Naive B cell (primary cell): ENCODE measurements at regions not wholly inside any gene's neighbourhood (a gene's known extent, or its start where the extent isn't known, plus 50 kb on each side); places are given as distances from the start of the nearest gene placed in this dataset.

Experiments used
- ATAC-seq, 2 donors: fragments of 150-1000 bp; cut with Tn5 transposase; 2 replicates each; pipeline ENCODE4 v1.10.0; 2021; ENCODE audit warnings: low read depth in 2 of 2, mild to moderate bottlenecking in 2 of 2, moderate library complexity in 2 of 2
- DNase-seq: peaks from one replicate; pipeline ENCODE4 v3.0.0; 2022
- H3K27ac Mint-ChIP-seq, 6 donors: one replicate each; pipeline ENCODE4 v1.8.0; 2020 to 2022; ENCODE audit warnings: mild to moderate bottlenecking in 6 of 6, mixed read lengths in 6 of 6, moderate library complexity in 5 of 6, inconsistent platforms in 2 of 6
- H3K27me3 Mint-ChIP-seq, 3 donors: one replicate each; pipeline ENCODE4 v1.8.0; 2021 to 2022; ENCODE audit warnings: mixed read lengths in 3 of 3, mild to moderate bottlenecking in 1 of 3
- H3K36me3 Mint-ChIP-seq, 2 donors: one replicate each; pipeline ENCODE4 v1.8.0; 2020 to 2022; ENCODE audit warnings: mixed read lengths in 2 of 2, inconsistent platforms in 1 of 2, mild to moderate bottlenecking in 1 of 2
- H3K4me1 Mint-ChIP-seq, 3 donors: one replicate each; pipeline ENCODE4 v1.8.0; 2020 to 2022; ENCODE audit warnings: mixed read lengths in 3 of 3, inconsistent platforms in 1 of 3, mild to moderate bottlenecking in 1 of 3, moderate library complexity in 1 of 3
- H3K4me3 Mint-ChIP-seq, 8 donors: one replicate each; pipeline ENCODE4 v1.8.0; 2020 to 2022; ENCODE audit warnings: mild to moderate bottlenecking in 8 of 8, mixed read lengths in 8 of 8, moderate library complexity in 8 of 8, inconsistent platforms in 2 of 8
- H3K9me3 Mint-ChIP-seq, 7 donors: one replicate each; pipeline ENCODE4 v1.8.0; 2020 to 2022; ENCODE audit warnings: mixed read lengths in 7 of 7, mild to moderate bottlenecking in 5 of 7, inconsistent platforms in 2 of 7, moderate library complexity in 1 of 7

DNA sequence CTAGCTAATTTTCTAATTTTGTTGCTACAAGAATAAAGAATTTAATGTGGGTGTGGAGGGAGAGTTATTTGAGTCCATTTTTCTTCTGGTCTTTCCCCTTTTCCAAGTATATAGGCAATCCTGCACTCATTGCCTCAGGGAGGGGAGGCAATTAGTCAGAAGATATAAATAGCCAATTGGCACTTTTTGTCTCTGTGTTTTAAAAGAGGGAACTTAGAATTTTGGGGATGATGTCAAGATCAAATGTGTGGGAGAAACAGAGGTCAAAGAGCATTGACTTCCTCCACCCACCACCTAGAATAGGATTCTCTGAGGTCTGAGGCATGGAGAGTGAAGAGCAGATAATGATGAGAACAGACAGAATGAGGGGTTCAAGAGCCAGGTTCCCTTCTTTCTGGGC lies 120.3 kb upstream of the ZC3H12C start:
- Mint-ChIP-seq H3K9me3 (peaks cover 0 to 16% (median 2%) of the 10 kb centered on the region in 7 donors), H3K4me3 (peak overlapping the region in 1 of 8 donors; percentile 15), H3K36me3 (peaks cover 0 to 8% of the 10 kb centered on the region in 2 donors), H3K27ac (no peak overlapping the region), H3K27me3 (peaks cover 42 to 69% (median 52%) of the 10 kb centered on the region in 3 donors), H3K4me1 (peaks cover 18 to 31% (median 22%) of the 10 kb centered on the region in 3 donors)
- ATAC-seq = no peak
- DNase-seq = no peak

DNA sequence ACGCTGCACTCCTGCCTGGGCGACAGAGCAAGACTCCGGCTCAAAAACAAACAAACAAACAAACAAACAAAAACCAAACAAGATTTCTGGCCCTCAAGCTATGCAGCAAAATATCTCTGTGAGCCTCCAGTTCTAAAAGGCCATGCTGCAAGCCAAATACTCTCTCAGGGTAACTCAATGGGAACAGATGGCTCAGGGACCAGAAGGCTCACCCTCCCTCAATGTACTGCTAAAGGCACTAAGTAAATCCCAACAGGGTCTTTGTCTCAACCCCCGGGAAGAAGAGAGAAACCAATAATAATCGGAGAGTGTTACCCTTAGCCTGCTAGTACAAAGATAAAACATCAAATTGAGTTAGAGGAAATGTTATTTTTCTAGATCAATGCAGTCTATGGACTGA lies 119.7 kb upstream of the ZC3H12C start:
- H3K36me3 Mint-ChIP-seq = peaks cover 0 to 8% of the 10 kb centered on the region in 2 donors
- H3K27ac Mint-ChIP-seq = no peak overlapping the region
- ATAC-seq (no peak), DNase-seq (no peak)
- peaks cover 0 to 14% (median 2%) of the 10 kb centered on the region in 7 donors for H3K9me3 Mint-ChIP-seq
- peaks cover 45 to 63% (median 53%) of the 10 kb centered on the region in 3 donors for H3K27me3 Mint-ChIP-seq
- no peak overlapping the region for H3K4me3 Mint-ChIP-seq
- peaks cover 18 to 31% (median 22%) of the 10 kb centered on the region in 3 donors for H3K4me1 Mint-ChIP-seq

DNA sequence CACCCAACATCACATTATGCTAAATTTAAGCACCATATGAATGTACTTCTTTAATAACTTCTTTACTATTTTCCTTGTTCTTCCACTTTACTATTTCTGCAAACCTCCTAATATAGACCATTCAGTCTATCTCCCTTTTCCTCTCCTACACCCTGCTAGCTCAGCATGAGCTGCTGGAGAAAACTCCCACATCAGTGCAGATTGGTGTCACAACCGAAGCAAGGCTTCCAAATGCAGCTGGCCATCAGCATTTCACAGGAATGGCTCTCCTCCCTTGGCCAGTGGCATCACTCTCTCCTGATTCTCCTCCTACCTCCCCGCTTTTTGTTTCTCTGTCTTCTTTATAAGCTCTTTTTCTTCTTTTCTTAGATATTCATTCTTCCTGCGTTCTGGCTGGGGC lies 118.7 kb upstream of the ZC3H12C start:
- H3K27me3 Mint-ChIP-seq = peaks cover 49 to 66% (median 54%) of the 10 kb centered on the region in 3 donors
- no peak for DNase-seq
- no peak overlapping the region for H3K27ac Mint-ChIP-seq
- peaks cover 18 to 31% (median 22%) of the 10 kb centered on the region in 3 donors for H3K4me1 Mint-ChIP-seq
- ATAC-seq = no peak
- no peak overlapping the region for H3K4me3 Mint-ChIP-seq
- H3K9me3 Mint-ChIP-seq = peaks cover 0 to 7% (median 2%) of the 10 kb centered on the region in 7 donors
- H3K36me3 Mint-ChIP-seq = peaks cover 0 to 8% of the 10 kb centered on the region in 2 donors

DNA sequence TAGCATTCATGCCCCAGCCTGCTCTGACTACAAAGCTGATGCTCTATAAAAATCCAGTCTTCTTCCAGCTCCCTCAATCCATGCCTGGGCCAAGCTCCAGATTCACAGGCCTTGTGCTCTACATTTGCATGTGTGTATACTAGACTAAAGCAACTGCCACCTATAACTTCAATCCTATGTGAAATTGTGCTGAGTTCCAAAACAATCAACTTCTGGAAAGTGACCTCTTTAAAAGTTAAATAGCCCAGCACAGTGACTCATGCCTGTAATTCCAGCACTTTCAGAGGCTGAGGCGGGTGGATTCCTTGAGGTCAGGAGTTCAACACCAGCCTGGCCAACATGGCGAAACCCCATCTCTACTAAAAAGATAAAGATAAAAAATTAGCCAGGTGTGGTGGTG lies 114.3 kb upstream of the ZC3H12C start:
- ATAC-seq = no peak
- DNase-seq = no peak
- Mint-ChIP-seq H3K27me3 (peaks cover 42 to 53% (median 48%) of the 10 kb centered on the region in 3 donors), H3K36me3 (peaks cover 0 to 8% of the 10 kb centered on the region in 2 donors), H3K4me1 (peaks cover under 1% of the 10 kb centered on the region in 3 donors), H3K4me3 (no peak overlapping the region), H3K27ac (no peak overlapping the region), H3K9me3 (peaks cover 0 to 7% (median 2%) of the 10 kb centered on the region in 7 donors)

GRCh38 chr11:109981031-109981636 lies 112.1 kb upstream of the ZC3H12C start:
- H3K27me3 Mint-ChIP-seq = peaks cover 27 to 36% (median 35%) of the 10 kb centered on the region in 3 donors
- peaks cover 0 to 8% of the 10 kb centered on the region in 2 donors for H3K36me3 Mint-ChIP-seq
- peaks cover 0 to 7% (median 2%) of the 10 kb centered on the region in 7 donors for H3K9me3 Mint-ChIP-seq
- ATAC-seq (no peak), DNase-seq (no peak)
- H3K4me3 Mint-ChIP-seq = no peak overlapping the region
- peaks cover 5 to 15% (median 12%) of the 10 kb centered on the region in 3 donors for H3K4me1 Mint-ChIP-seq
- no peak overlapping the region for H3K27ac Mint-ChIP-seq

GRCh38 chr11:109983358-109983757 lies 109.8 kb upstream of the ZC3H12C start:
- DNase-seq = no peak
- Mint-ChIP-seq H3K36me3 (no peaks in the 10 kb centered on the region), H3K4me3 (no peak overlapping the region), H3K27me3 (peaks cover 18 to 33% (median 25%) of the 10 kb centered on the region in 3 donors), H3K4me1 (peaks cover 5 to 15% (median 12%) of the 10 kb centered on the region in 3 donors), H3K27ac (peak overlapping the region in 2 of 6 donors; percentile 44 to 48), H3K9me3 (no peaks in the 10 kb centered on the region)
- ATAC-seq = no peak

DNA sequence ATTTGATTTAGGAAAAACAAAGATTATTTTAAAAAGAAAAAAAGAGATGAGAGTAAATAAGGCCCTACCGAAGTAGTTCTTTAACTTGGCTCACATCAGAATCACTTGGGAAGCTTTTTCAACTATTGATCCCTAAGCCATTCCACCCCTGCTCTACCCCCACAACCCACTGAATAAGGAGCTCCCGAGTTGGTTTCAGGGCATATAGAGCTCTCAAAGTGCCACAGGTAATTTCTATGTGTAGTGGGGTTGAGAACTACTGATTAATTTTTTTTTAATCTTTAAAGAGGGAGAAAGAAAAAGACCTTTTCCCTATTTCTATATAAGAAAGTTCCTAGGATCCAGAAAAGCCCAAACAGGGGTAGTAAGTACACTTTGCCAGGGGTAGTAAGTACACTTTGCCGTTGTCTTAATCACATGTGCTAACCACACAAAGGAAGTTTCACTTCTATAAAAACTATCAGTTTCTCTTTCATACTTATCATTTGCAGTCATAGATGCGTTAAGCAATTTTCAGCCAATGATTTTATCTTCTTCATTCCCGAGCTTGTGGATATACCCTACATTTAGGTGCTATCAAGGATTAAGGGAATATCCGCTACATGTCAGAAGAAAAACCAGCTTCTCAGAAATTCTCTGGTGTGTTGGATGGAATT lies 108.4 kb upstream of the ZC3H12C start:
- peak overlapping the region in 7 of 8 donors; percentile 13 to 57 (median 23) for H3K4me3 Mint-ChIP-seq
- no peaks in the 10 kb centered on the region for H3K9me3 Mint-ChIP-seq
- DNase-seq = peak; percentile 53
- ATAC-seq = peak; percentile 99
- no peaks in the 10 kb centered on the region for H3K36me3 Mint-ChIP-seq
- H3K4me1 Mint-ChIP-seq = peaks cover 5 to 15% (median 12%) of the 10 kb centered on the region in 3 donors
- peaks cover 8 to 23% (median 17%) of the 10 kb centered on the region in 3 donors for H3K27me3 Mint-ChIP-seq
- peak overlapping the region in 5 of 6 donors; percentile 19 to 86 (median 59) for H3K27ac Mint-ChIP-seq

GRCh38 chr11:109986488-109986887 lies 106.7 kb upstream of the ZC3H12C start:
- H3K4me1 Mint-ChIP-seq = peaks cover 5 to 15% (median 12%) of the 10 kb centered on the region in 3 donors
- ATAC-seq = no peak
- H3K27me3 Mint-ChIP-seq = peaks cover 0 to 11% (median 8%) of the 10 kb centered on the region in 3 donors
- H3K27ac Mint-ChIP-seq = no peak overlapping the region
- no peak for DNase-seq
- no peak overlapping the region for H3K4me3 Mint-ChIP-seq
- no peaks in the 10 kb centered on the region for H3K9me3 Mint-ChIP-seq
- H3K36me3 Mint-ChIP-seq = no peaks in the 10 kb centered on the region

- peaks cover 7 to 12% (median 8%) of the 10 kb centered on the region in 3 donors for H3K27me3 Mint-ChIP-seq
- ATAC-seq (no peak), DNase-seq (no peak)
- no peaks in the 10 kb centered on the region for H3K36me3 Mint-ChIP-seq
- no peak overlapping the region for H3K27ac Mint-ChIP-seq
- H3K4me3 Mint-ChIP-seq = no peak overlapping the region
- H3K4me1 Mint-ChIP-seq = no peaks in the 10 kb centered on the region
- no peaks in the 10 kb centered on the region for H3K9me3 Mint-ChIP-seq
Measured at GRCh38 chr11:109991835-109992234, 101.4 kb upstream of the ZC3H12C start.

DNA sequence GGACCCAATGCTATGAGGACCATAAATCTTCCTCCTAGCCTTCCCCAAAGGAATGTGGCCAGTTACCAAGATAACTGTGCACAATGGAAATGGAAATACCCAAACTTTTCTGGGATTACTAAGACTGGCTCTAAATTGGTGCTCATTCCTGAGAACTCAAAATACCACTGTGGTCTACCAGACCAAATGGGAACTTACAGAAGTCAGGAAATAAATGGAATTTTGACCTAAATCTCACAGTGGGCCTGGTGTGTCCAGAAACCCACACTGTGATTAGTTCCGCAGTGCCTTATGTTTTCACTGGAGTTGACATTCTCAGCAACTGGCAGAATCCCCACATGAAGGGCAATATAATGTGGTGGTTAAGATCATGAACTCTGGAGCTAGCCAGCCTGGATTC lies 99.4 kb upstream of the ZC3H12C start:
- Mint-ChIP-seq H3K27me3 (peaks cover 8 to 12% (median 8%) of the 10 kb centered on the region in 3 donors), H3K9me3 (no peaks in the 10 kb centered on the region), H3K27ac (no peak overlapping the region), H3K4me1 (no peaks in the 10 kb centered on the region), H3K36me3 (no peaks in the 10 kb centered on the region), H3K4me3 (no peak overlapping the region)
- ATAC-seq (no peak), DNase-seq (no peak)

DNA sequence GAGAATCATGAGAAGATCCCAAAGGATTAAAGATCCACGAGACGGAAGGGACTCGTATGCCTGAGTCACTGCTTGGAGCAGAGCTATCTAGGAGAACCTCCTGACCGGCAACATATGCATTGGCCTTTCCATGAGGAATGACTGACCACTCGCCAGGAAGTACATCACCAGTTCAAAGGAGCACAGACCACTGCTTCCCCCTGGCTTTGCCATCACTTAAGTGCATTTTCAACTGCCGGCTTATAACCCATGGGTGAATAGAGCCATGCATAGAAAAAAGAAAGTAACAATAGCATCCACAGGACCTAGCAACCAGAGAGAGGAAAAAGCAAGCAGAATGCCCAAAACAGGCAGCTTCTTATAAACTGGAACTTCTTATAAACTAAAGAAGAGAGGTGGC lies 98.3 kb upstream of the ZC3H12C start:
- ATAC-seq = no peak
- Mint-ChIP-seq H3K4me3 (no peak overlapping the region), H3K27ac (no peak overlapping the region), H3K36me3 (no peaks in the 10 kb centered on the region), H3K9me3 (no peaks in the 10 kb centered on the region), H3K27me3 (peaks cover 9 to 12% (median 11%) of the 10 kb centered on the region in 3 donors), H3K4me1 (no peaks in the 10 kb centered on the region)
- no peak for DNase-seq

DNA sequence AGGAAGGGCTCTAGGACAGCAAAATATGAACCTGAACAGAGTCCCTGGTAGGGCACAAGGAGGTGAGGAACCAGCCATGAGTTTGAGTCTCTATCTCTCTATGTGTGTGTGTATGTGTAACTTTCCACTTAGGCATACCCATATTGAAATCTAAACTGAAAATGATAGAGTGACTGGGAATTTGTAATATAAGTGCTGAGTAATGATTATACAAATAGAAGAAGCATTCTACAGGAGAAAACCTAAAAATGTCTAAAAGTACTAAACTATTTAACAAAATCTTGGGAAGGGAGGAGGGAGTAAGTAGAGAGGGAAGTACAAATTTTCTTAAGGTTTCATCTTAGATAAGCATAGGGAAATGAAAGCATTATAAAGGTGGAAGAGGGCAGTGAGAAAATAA lies 97.1 kb upstream of the ZC3H12C start:
- peaks cover 18 to 20% (median 19%) of the 10 kb centered on the region in 3 donors for H3K27me3 Mint-ChIP-seq
- no peak overlapping the region for H3K4me3 Mint-ChIP-seq
- no peak overlapping the region for H3K27ac Mint-ChIP-seq
- H3K36me3 Mint-ChIP-seq = no peaks in the 10 kb centered on the region
- ATAC-seq = no peak
- H3K4me1 Mint-ChIP-seq = no peaks in the 10 kb centered on the region
- no peak for DNase-seq
- no peaks in the 10 kb centered on the region for H3K9me3 Mint-ChIP-seq

DNA sequence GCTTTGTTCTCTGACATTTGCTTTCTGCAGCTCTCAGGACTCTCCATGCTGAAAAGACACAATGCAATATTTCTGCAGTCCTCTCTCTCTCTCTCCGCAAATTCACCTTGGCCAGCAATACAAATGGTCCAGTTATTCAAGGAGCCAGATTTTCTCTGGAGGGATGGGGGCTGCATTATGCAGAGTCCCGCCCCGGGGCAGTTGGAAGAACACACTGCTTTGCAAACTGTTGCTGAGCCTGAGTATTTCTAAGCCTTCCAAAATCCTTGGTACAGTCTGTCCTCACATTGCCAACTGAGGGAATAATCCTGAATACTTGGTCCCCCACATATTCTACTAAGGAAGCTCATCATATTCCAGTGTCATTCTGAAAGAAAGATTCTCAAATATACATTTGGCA lies 94.3 kb upstream of the ZC3H12C start:
- Mint-ChIP-seq H3K9me3 (no peaks in the 10 kb centered on the region), H3K4me1 (no peaks in the 10 kb centered on the region), H3K27me3 (peaks cover 26 to 30% (median 28%) of the 10 kb centered on the region in 3 donors), H3K4me3 (no peak overlapping the region), H3K36me3 (no peaks in the 10 kb centered on the region), H3K27ac (no peak overlapping the region)
- DNase-seq (no peak), ATAC-seq (no peak)

- peak; percentile 67 to 76 for ATAC-seq
Measured at GRCh38 chr11:110000031-110000502, 93.1 kb upstream of the ZC3H12C start.

More at GRCh38 chr11:110000031-110000502, 93.1 kb upstream of the ZC3H12C start:
- Mint-ChIP-seq H3K4me3 (no peak overlapping the region), H3K4me1 (no peaks in the 10 kb centered on the region), H3K36me3 (no peaks in the 10 kb centered on the region), H3K9me3 (peaks cover 0 to 4% (median 0%) of the 10 kb centered on the region in 7 donors), H3K27me3 (peaks cover 32 to 38% (median 33%) of the 10 kb centered on the region in 3 donors), H3K27ac (no peak overlapping the region)
- peak; percentile 2 for DNase-seq
